Chondrocyte (in vitro differentiated cells): ENCODE measurements at regions not wholly inside any gene's neighbourhood (a gene's known extent, or its start where the extent isn't known, plus 50 kb on each side); places are given as distances from the start of the nearest gene placed in this dataset.

Experiments used
- DNase-seq: peaks from one replicate; pipeline ENCODE4 v3.0.0; 2021; ENCODE audit warnings: mixed read lengths, low spot score
- H3K27ac Mint-ChIP-seq: one replicate; pipeline ENCODE4 v1.8.0; 2021; ENCODE audit warnings: mild to moderate bottlenecking, moderate library complexity, mixed read lengths; ENCODE audit not compliant: unreplicated experiment
- H3K27me3 Mint-ChIP-seq: 2 replicates; pipeline ENCODE4 v1.8.0; 2021; ENCODE audit warnings: low read depth, mixed read lengths
- H3K36me3 Mint-ChIP-seq: 2 replicates; pipeline ENCODE4 v1.8.0; 2021; ENCODE audit warnings: low read depth, mixed read lengths
- H3K4me1 Mint-ChIP-seq: 2 replicates; pipeline ENCODE4 v1.8.0; 2021; ENCODE audit warnings: low read depth, mild to moderate bottlenecking, mixed read lengths
- H3K4me3 Mint-ChIP-seq: one replicate; pipeline ENCODE4 v1.8.0; 2021; ENCODE audit warnings: mild to moderate bottlenecking, moderate library complexity, mixed read lengths; ENCODE audit not compliant: unreplicated experiment
- H3K9me3 Mint-ChIP-seq: 2 replicates; pipeline ENCODE4 v1.8.0; 2021; ENCODE audit warnings: low read depth, mixed read lengths
- CTCF ChIP-seq: fragments of 200-600 bp; sonication (generic); IDR thresholded peaks from 2 replicates; pipeline ENCODE4 v1.5.0; 2021; ENCODE audit warnings: antibody characterized with exemption, mild to moderate bottlenecking, moderate library complexity

- H3K27me3 Mint-ChIP-seq: no peaks in the 10 kb centered on the region
- DNase-seq: no peak
- H3K4me3 Mint-ChIP-seq: no peak overlapping the region
- no peak for TF ChIP-seq CTCF
- no peaks in the 10 kb centered on the region for H3K36me3 Mint-ChIP-seq
- H3K27ac Mint-ChIP-seq: no peak overlapping the region
- H3K4me1 Mint-ChIP-seq: peaks cover 2% of the 10 kb centered on the region
- no peaks in the 10 kb centered on the region for H3K9me3 Mint-ChIP-seq
Observed at GRCh38 chr3:144553301-144553700, 581.7 kb downstream of the DIPK2A start.

GRCh38 chr3:144554889-144555288 is 583.3 kb downstream of the DIPK2A start:
- DNase-seq: no peak
- H3K9me3 Mint-ChIP-seq: no peaks in the 10 kb centered on the region
- no peak overlapping the region for H3K27ac Mint-ChIP-seq
- H3K4me1 Mint-ChIP-seq: peaks cover 2% of the 10 kb centered on the region
- H3K4me3 Mint-ChIP-seq: no peak overlapping the region
- TF ChIP-seq CTCF: no peak
- H3K36me3 Mint-ChIP-seq: no peaks in the 10 kb centered on the region
- H3K27me3 Mint-ChIP-seq: no peaks in the 10 kb centered on the region

- Mint-ChIP-seq H3K4me1 (peaks cover 2% of the 10 kb centered on the region), H3K4me3 (no peak overlapping the region), H3K36me3 (no peaks in the 10 kb centered on the region), H3K27ac (no peak overlapping the region), H3K27me3 (no peaks in the 10 kb centered on the region), H3K9me3 (no peaks in the 10 kb centered on the region)
- no peak for DNase-seq
- TF ChIP-seq CTCF: no peak
Observed at GRCh38 chr3:144556392-144556791, 584.8 kb downstream of the DIPK2A start.

- Mint-ChIP-seq H3K27ac (no peak overlapping the region), H3K4me1 (peaks cover 2% of the 10 kb centered on the region)
- TF ChIP-seq CTCF: no peak
Observed at GRCh38 chr3:144557515-144557914, 585.9 kb downstream of the DIPK2A start.

GRCh38 chr3:144564011-144564410 is 592.4 kb downstream of the DIPK2A start:
- Mint-ChIP-seq H3K27me3 (no peaks in the 10 kb centered on the region), H3K36me3 (no peaks in the 10 kb centered on the region), H3K4me3 (no peak overlapping the region), H3K4me1 (no peaks in the 10 kb centered on the region), H3K27ac (no peak overlapping the region), H3K9me3 (no peaks in the 10 kb centered on the region)
- no peak for TF ChIP-seq CTCF
- DNase-seq: no peak

More at GRCh38 chr3:144557515-144557914, 585.9 kb downstream of the DIPK2A start:
- H3K9me3 Mint-ChIP-seq: no peaks in the 10 kb centered on the region
- no peak for DNase-seq
- H3K27me3 Mint-ChIP-seq: no peaks in the 10 kb centered on the region
- H3K4me3 Mint-ChIP-seq: no peak overlapping the region
- H3K36me3 Mint-ChIP-seq: no peaks in the 10 kb centered on the region
